LHCN-M2 (cell line): ENCODE measurements at regions not wholly inside any gene's neighbourhood (a gene's known extent, or its start where the extent isn't known, plus 50 kb on each side); places are given as distances from the start of the nearest gene placed in this dataset.
"Not testable (repeated sequence)": the region's sequence is repeated elsewhere in the genome, so short reads cannot be mapped to it uniquely, and the experiment has no call there.

Experiments
- DNase-seq: peaks from one replicate; pipeline ENCODE4 v3.0.0-alpha.2; 2012; ENCODE audit warnings: low read depth

DNA sequence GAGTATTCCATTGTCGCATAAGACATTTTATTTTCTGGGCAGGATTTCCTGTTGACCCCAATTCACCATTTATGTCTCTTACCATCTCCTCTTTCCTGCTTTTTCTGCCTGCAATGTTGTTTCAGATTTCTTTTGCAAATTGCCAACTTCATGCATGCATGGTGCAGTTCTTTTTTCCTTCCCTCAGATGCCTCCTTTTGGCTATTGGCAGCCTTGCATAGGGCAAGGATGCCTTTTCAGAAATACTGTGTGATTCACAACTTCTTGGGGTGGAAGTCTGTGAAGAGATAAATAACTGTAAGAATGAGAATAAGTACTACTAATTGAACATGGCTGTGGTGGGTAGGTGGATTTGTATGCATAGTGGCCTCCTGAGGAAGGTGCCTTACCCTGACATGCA, 116.7 kb downstream of the SOX4 start:
- DNase-seq = no peak

DNA sequence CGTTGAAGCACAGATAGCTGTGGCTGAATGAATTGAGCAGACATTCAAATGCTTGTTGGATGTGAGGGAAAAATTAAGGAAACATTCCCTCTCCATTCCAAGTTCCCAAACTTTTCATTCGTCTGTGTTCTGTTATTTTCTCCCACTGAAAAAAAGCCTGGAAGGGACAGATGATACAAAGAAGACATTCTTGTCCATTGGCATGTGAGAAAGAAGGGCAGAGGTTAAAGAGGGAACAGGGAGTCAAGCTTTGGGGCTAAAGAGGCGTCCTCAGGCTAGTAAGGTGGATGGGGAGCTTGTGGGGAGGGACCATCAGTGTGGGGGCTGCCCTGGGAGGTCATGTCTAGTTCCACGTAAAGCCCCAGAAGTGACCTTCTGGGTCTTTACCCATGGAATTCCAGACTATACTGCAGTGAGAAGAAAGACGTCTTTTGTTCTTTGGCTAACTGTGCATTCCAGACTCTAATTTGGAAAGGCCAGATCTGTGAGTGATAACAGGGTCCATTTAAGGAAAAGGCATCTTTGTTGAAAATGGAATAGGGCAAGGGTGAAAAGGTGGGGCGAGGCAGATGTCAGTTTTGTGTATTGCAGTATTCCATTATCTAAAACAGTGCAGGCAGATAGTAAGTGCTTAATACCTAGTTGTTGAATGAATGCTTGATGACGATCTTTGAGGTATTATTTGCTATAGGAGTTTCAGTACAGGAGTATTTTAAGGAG, 117.5 kb downstream of the SOX4 start:
- no peak for DNase-seq

DNA sequence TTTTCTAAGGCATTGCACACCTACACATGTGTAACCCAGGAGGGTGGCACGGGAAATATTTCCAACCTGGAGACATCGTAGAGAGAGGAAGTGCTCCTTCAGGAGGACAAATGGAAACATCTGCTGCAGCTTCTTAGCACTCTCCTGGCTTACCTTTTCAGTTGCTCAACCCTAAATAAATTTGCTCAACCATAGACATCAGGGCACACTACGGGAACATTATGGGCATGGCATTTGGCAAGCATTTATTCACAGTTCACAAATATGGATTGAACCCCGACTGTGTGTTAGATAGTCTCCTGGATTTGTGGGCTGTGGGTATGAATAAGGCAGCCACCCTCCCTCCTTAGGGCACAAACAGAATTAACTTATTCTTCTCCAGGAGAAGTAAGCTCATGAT, 118.7 kb downstream of the SOX4 start:
- no peak for DNase-seq

DNA sequence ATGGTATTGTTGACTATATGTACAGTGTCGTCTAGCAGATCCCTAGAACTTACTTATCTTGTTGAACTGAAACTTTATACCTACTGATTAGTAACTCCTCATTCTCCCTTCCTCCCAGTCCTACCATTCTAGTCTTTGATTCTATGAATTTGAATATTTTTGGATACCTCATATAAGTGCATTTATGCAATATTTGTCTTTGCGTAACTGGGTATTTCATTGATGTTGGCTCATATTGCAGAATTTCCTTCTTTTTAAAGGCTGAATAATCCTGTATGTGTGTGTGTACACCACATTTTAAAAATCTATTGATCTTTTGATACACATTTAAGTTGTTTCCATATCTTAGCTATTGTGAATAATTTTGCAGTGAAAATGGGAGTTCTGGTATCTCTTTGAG, 119.9 kb downstream of the SOX4 start:
- no peak for DNase-seq

DNA sequence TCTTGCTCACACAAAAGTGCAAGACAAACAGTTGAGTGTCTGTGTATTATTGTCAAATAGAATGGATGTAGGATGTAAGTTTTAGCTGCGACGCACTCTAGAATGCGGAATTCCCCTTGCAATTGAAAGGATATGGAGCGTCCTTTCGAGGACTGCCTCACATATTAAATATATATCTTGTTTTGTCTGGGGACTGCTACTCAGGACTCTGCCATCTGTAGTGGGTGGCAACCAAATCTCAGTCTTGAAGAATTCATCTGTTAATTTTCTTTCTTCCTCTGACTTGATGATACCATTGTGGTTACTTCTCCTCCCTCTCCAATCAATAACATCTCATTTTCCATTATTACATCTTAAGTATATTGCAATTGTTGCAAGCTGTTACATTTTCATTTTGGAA, 121.6 kb downstream of the SOX4 start:
- no peak for DNase-seq

DNA sequence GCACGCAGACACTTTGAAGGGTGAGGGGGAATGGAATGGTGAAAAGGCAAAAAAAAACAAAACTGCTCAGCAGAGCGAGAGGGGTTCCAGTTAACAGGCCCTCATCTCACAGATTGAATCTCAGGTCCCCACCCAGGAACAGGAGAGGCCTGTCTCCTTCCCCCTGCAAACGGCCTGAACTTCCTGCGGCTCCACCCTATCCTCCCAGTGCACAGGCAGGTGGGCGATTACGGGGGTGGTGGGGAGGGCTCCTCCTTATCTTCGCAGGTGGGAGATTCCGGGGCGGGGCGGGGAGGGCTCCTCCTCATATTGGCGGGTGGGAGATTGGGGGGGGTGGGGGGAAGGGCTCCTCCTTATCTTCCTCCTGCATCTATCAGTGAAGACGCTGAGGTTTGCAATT, 129.0 kb downstream of the SOX4 start:
- no peak for DNase-seq

DNA sequence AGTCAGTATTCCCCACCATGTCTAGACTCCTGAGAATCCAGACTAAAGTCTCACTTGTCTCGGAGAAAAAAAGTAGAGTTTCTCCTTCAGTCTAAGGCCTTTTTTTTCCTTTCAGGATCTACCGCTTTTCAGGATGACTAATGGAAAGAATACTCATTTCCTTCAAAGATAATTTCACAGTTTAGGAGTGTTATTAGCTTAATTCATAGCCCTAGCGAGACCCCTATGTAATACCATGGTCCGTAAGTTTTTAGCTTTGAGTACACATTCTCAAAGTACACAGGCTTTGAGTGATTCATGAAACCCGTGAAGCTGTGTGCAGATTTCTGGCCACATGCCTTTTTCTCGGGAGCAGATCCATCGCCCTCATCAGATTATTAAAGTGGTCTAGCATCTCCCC, 133.1 kb downstream of the SOX4 start:
- no peak for DNase-seq

DNA sequence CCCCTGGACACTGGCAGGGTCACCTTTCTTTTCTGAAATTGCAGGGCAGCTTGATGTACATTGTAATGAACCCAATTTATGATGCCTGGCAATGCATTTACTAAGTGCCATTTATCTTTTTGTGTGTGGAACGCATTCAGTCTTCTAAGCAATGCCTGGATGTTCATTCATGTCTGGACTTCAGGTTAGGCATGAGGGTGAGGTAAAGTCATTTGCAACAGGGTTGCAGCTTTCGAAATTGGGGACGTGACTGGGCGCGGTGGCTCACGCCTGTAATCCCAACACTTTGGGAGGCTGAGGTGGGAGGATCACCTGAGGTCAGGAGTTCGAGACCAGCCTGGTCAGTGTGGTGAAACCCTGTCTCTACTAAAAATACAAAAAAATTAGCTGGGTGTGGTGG, 134.6 kb downstream of the SOX4 start:
- no peak for DNase-seq

DNA sequence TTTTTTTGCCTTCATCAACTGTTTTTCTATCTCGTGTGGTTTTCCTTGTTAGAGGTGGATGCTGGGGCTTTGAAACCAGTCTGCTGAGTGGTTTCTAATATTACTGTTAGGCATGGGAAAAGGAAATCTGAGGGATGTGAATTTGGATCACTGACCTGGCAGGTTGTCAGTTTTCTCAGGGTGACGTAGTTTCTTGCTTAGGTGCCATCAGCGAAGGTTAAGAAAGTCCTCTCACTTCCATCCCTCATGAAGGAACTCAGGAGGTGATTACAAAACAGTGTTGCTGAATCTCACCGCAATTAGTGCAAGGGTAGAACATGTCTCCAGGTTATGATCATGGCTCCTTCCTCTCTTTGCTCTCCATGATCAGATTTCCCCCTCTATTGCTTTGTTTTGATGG, 135.9 kb downstream of the SOX4 start:
- no peak for DNase-seq

DNA sequence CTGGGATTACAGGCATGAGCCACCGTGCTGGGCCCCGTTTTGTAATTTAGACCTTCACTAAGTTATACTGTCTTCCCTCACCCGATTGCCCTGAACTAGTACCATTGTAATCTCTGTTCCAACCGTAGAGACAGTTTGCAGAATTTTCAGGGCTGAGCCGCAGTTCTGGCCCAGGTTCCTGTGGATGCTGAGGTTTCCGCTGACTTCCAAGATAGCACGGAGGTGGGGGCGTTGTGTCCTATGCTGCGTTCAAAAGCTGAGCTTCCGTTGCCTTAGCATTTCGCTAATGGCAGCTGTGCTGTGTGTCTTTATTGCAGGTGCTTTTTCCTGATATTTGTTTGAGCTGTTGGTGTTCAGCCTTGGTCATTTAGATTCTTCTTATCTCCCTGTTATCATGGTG, 137.0 kb downstream of the SOX4 start:
- DNase-seq = no peak

DNA sequence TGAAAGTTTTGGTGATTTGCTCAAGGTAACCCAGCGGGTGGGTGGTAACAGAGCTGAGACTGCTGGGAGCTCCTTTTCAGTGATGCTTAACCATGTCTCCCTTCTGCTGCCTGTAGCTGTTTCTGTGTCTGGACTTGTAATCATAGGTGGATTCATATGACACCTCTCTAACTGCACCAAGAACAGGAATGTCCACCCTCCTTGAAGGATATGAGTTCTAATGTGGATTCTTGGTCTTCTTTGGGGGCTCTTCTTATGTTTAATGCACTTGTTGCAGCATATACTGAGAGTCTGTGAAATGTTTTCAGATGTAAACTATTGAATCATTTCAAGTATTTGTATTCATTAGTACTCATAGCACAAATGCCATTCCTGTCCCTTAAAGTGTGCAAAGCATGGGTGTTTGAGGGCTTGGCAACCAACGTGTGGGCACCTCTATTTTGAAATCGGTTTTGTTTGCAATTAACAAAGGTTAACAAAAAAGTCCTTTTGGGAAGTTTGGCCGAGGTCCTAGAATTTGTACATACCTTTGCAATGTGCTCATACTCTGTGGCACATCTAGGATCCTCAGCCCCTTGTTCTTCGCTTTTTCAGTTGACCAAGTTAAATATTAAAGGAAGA, 138.0 kb downstream of the SOX4 start:
- peak; percentile 50 for DNase-seq

DNA sequence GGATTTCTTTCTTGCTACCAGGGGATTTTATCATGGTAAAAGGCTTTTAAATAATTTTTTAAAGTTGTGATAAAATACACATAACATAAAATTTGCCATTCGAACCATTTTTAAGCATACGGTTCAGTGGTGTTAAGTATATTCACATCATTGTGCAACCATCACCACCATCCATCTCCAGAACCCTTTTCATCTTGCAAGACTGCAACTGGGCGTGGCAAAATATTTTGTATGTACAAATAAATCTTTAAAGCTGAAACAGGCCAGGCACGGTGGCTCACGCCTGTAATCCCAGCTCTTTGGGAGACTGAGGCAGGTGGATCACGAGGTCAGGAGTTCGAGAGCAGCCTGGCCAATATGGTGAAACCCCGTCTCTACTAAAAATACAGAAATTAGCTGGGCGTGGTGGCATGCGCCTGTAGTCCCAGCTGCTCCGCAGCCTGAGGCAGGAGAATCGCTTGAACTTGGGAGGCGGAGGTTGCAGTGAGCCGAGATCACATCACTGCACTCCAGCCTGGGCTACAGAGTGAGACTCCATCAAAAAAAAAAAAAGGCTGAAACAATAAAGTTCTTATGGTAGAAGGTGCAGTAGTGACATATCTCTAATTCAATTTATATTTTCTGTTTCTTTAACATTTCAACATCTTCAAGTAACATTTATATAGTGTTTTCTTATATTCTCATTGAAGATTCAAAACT, 138.6 kb downstream of the SOX4 start:
- not testable (repeated sequence) for DNase-seq

DNA sequence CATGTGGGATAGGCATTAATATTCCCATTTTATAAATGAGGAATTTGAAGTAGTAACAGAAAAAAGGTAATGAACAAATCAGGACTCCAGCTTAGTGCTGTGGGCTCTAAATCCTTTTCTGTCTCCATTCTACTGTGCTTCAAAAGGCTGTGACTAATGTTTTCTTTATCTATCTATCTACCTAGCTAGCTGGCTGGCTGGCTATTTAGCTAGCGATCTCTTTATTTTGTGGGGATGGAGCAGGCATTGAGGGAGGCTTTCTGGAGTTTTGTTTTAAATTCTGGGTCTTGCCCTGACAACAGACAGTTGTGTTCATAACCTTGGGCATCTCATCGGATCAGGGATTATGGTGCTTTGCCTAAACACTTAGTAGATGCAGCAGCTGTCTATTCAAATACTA, 139.2 kb downstream of the SOX4 start:
- DNase-seq = no peak

DNA sequence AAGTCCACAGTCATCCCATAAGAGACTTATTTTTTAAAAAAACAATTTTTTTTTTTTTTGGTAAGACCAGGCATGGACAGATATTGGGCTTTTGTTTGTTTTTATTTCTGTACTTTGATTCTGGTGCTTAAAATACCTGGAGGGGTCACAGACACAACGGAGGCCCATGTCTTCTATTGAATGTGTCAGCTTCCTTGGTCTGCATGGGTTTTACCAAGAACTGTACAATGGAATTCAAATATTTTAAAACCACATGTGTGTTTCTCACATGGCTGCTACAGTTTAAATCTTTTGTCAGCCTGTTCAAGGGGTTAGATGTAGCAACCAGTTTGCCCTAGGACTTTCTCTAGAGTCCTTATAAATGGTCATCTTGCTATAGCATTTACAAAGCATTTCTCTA, 139.8 kb downstream of the SOX4 start:
- no peak for DNase-seq

DNA sequence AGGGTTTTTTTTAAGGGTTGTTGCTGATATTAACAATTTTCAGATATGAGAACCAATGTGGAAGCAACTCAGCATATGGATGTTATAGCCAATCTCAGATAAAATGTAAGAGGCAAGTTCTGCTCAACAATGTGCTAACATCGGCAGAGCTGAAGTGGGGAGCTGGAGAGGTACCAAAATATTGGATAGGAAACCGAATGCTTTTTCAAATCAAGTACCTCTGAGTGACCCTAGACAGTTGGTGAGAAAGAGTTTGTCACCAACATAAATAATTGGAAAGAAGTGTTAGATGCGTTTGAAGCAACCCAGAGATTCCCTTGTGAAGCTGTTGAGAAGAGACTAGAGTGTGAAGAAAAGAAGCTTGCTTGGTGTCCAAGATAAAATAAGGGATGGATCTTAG, 140.7 kb downstream of the SOX4 start:
- DNase-seq = no peak

DNA sequence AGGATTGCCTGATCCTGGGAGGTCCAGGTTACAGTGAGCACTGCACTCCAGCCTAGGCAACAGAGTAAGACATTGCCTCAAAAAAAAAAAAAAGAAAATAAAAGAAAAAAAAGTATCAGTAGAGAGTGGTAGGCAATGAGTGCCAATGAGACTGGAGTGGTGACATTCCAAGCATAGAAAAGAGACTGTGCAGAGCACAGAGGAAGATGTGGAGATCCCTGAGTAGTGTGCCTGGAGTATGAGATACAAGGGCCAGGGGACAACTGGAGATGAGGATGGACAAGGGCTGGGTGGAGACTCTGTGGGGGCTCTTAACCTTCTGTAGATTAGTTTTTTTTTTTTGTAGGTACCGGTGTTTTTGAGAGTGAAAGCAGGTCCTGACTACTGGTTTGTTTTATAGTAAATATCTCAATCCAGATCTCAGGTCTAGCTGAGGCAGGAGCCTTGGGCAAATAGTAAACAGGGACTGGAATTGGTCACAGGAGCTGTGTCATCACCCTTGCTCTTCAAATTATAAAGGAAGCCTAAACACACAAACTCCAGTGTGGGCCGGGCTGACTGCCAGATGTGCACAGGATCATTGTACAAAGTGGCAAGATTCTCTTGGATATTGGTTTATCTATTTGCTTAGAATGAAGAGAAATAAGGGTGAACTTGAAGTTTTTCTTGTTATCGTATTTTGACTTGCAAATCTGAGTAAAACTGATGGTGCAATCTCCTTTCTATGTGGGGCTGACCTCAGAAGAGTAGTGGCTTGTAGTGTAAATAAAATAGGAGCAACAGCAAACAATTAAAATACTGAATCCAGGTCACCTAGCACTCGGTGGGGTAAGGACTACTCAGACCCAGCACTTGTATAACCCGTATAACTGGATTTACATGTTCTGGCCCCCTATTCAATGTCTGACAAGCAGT, 144.9 kb downstream of the SOX4 start:
- peak; percentile 15 for DNase-seq

DNA sequence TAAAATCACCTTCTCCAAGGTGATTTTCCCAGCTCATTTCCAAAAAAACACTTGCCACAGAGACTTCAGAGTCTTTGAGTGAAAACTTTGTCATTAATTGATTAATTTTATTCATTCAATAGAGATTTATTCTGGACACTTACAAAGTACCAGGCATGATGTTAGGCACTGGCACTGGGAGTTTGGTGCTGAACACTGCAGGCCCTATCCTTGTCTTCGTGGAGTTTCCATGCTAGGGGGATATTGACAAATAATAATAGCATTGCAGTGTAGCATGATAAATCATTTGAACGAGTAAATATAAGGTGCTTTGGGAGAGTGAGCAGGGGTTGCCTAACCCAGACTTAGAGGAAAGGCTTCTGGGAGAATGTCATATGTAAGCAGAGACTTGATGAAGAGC, 145.7 kb downstream of the SOX4 start:
- no peak for DNase-seq

DNA sequence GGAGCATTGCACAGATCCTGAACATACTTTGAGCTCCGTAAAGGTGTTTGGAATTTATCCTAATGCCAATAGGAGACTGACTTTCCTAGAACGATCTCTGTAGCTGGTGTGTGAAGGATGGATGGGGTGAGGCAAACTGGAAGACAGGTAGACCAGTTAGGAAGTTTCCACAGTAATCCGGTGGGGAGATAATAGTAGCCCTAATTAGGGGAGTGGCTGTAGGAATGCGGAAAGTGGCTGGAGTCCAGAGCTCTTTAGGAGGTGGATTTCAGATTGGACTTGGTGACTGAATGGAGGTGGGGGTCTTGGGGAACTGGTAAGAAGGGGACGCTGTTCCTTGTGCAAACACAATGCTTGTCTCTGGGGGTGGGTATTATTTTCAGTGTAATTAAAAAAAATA, 146.3 kb downstream of the SOX4 start:
- DNase-seq = no peak

DNA sequence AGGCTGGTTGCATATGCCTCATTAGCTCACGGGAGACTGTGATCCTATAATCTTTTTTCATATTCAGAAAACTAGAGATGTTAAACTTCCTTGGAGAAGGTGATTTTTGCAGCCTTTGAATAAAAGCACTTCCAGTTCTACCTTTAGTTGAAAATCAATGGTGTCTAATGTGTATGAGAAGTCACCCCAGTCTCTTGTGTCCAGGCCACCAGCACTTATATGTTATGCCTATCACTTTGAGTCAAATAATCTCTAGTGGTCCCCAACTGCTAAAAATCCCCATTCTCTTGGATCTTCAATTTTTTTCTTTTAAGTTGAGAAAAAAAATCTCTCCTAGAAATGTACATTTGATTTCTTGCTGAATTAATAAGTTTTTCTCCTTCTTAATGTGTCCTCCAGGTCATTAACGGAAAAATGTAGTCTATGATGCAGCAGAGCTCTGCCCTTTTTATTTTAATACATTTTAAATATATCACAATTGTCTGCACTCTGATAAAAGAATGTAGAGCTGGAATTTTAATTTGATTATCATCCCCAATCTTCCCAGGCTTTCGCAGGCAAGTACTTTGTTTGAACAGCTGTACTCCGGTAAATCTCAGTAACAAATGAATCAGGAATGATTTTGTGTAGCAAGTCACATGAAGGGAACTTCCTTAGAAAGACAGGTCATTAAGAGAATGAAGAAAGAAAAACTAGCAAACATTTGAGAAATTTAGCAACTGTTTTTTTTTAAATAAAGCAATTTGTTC, 147.0 kb downstream of the SOX4 start:
- peak; percentile 70 for DNase-seq

DNA sequence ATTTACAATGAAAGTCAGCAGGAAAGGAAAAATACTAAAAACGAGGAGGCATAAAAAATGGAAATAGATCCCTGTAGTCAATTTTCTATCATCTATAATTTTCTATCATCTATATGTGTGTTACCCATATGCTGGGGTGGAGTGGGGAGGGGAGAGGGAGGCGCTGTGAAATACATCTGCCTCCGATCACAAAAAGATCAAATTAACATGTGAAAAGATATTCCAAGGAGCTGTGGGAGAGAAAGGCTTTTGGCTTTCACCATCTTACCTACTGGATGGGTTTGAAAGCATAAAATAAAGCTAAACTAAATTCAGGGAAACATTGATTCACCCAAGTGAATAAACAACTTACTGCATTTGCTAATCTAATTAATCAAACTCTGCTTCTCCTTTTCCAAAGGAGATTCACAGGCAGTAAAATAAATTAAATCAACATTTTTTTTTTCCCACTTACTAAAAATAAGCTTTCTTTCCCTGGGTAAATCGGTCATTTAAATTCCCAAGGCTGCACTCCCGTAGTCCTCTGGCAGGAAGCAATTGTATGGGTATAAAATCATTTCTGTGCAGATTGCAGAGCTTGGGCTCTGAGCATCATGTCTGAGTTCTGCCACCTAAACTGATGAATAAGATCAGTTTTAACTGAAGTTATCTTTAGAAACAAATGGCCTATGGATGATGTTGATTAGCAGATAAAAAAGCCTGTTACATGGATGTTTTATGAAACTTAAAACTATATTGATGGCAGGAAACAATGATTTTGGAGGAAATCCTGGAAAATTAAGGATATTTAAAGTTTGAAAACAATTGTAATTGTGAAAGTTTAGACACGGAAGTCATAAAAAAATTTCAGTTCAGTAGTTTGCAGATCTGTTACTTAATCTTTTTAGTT, 147.9 kb downstream of the SOX4 start:
- DNase-seq = no peak
